CD4-positive, CD25-positive, alpha-beta regulatory T cell (primary cell): ENCODE measurements at regions not wholly inside any gene's neighbourhood (a gene's known extent, or its start where the extent isn't known, plus 50 kb on each side); places are given as distances from the start of the nearest gene placed in this dataset.

Experiments
- ATAC-seq, 2 donors: fragments of 150-1000 bp; cut with Tn5 transposase; one replicate each; pipeline ENCODE4 v1.10.0; 2021; ENCODE audit warnings: low read depth in 2 of 2, moderate number of reproducible peaks in 2 of 2, moderate library complexity in 1 of 2
- DNase-seq, 3 donors: peaks; one replicate each; pipeline versions ENCODE4 v3.0.0 to v3.0.0-alpha.2; 2012 to 2022; ENCODE audit warnings: mixed read lengths in 1 of 3
- H3K27ac ChIP-seq: one replicate; pipeline ENCODE4 v1.7.0; 2013; ENCODE audit warnings: mild to moderate bottlenecking, low read length; ENCODE audit not compliant: insufficient read depth, poor library complexity, severe bottlenecking
- H3K27me3 ChIP-seq: one replicate; pipeline ENCODE4 v1.7.0; 2013; ENCODE audit warnings: low read length; ENCODE audit not compliant: control insufficient read depth, insufficient read depth
- H3K36me3 ChIP-seq: one replicate; pipeline ENCODE4 v1.7.0; 2013; ENCODE audit warnings: mild to moderate bottlenecking, low read length, moderate library complexity; ENCODE audit not compliant: control insufficient read depth, insufficient read depth
- H3K4me1 ChIP-seq: 2 replicates; pipeline ENCODE4 v1.7.0; 2013; ENCODE audit warnings: mild to moderate bottlenecking, low read length; ENCODE audit not compliant: insufficient read depth, control insufficient read depth, poor library complexity, severe bottlenecking
- H3K4me3 ChIP-seq: one replicate; pipeline ENCODE4 v1.7.0; 2013; ENCODE audit warnings: low read depth, mild to moderate bottlenecking, low read length, moderate library complexity
- H3K9me3 ChIP-seq, 2 experiments: 1 replicate in 1 of 2; 2 replicates in 1 of 2; pipeline ENCODE4 v1.7.0; 2013; ENCODE audit warnings: low read length in 2 of 2, mild to moderate bottlenecking in 1 of 2, moderate library complexity in 1 of 2; ENCODE audit not compliant: control insufficient read depth in 2 of 2
- H3K27ac Mint-ChIP-seq, 3 donors: one replicate each; pipeline ENCODE4 v1.8.0; 2020 to 2022; ENCODE audit warnings: mild to moderate bottlenecking in 3 of 3, mixed read lengths in 3 of 3, moderate library complexity in 2 of 3
- H3K27me3 Mint-ChIP-seq: one replicate; pipeline ENCODE4 v1.8.0; 2022; ENCODE audit warnings: mild to moderate bottlenecking, mixed read lengths
- H3K36me3 Mint-ChIP-seq: one replicate; pipeline ENCODE4 v1.8.0; 2020; ENCODE audit warnings: mixed read lengths
- H3K4me1 Mint-ChIP-seq, 4 donors: one replicate each; pipeline ENCODE4 v1.8.0; 2020 to 2022; ENCODE audit warnings: mixed read lengths in 4 of 4, mild to moderate bottlenecking in 1 of 4
- H3K4me3 Mint-ChIP-seq, 4 donors: one replicate each; pipeline ENCODE4 v1.8.0; 2020 to 2022; ENCODE audit warnings: mild to moderate bottlenecking in 4 of 4, mixed read lengths in 4 of 4, moderate library complexity in 3 of 4
- H3K9me3 Mint-ChIP-seq, 7 donors: one replicate each; pipeline ENCODE4 v1.8.0; 2020 to 2022; ENCODE audit warnings: mixed read lengths in 7 of 7, mild to moderate bottlenecking in 3 of 7, moderate library complexity in 2 of 7

DNA sequence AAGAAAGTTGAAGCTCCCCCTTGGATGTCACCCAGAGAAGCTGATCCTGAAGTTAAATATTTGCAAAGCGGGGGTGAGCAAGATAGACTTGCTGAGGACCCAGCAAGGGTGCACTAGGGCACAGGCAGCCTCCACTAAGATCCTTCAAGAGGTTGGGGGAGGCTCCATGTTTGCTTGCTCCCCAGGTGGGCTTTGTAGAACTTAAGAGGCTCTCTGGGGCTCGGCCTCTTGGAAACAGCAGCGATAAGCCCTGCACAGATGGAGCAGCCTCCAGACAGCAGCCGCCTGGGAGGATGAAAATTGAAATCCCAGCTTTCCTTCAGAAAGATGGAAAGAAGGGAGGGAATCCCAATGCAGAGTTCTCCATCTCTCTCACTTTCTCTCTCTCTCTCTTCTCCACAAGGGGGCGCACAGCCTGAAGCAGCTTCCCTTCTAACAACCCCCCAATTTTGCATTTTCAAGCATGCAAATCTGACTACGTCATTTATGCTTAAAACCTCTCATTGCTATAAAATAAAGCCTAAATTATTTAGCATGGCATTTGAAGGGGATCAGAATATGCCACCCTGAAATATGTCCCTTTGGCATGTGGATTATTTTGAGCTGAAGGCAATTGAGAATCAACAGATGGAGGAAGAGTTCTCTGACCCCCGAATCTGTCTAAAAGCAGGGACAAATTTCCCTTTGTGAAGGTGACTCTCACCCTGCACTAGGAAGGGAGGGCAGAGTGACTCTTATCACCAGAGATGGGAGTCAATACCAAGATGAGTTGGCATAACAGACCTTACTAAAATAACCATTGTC, 185.7 kb upstream of the KLHL29 start:
- Histone ChIP-seq H3K27ac (no peak overlapping the region), H3K36me3 (no peaks in the 10 kb centered on the region), H3K9me3 (no peaks in the 10 kb centered on the region), H3K4me1 (no peaks in the 10 kb centered on the region), H3K4me3 (no peak overlapping the region), H3K27me3 (no peaks in the 10 kb centered on the region)
- Mint-ChIP-seq H3K4me3 (no peak overlapping the region), H3K27me3 (peaks cover 5% of the 10 kb centered on the region), H3K9me3 (peaks cover 0 to 11% (median 3%) of the 10 kb centered on the region in 7 donors), H3K27ac (no peak overlapping the region), H3K4me1 (no peaks in the 10 kb centered on the region), H3K36me3 (no peaks in the 10 kb centered on the region)
- ATAC-seq: no peak
- DNase-seq: peak in 1 of 3 donors; percentile 13

DNA sequence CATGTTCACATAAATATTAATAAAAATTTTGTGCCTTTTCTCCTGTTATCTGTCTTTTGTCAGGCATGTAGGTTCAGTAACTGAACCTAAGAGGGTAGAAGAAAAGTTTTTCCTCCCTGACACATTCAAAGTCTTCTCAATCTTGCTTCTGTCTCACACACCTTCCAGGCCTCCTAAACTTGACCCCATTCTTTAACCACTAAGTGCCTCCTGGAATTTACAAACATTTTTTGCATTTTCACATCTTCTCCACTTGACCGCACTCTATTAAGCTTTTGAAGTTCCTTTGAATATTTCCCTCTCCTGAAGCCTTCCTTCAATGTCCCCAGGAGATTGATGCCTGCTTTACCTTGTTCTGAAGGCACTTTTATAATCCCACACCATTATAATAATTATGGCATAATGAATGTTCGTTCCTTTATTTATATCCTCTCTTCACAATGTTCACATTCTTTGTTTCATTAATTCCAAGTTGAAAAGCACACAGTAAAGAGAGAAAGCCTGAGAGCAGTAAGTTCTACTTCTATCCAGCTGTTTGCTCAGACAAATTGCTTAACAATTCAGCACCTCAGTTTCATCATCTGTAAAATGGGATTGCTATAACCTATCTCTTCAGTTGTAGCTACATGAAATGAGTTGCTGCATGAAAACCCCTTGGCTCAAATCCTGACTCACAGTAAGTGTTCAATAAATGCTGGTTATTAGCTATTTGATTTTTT, 184.8 kb upstream of the KLHL29 start:
- H3K36me3 ChIP-seq: no peaks in the 10 kb centered on the region
- peaks cover 0 to 11% (median 3%) of the 10 kb centered on the region in 7 donors for H3K9me3 Mint-ChIP-seq
- H3K27ac Mint-ChIP-seq: no peak overlapping the region
- no peaks in the 10 kb centered on the region for H3K27me3 ChIP-seq
- no peaks in the 10 kb centered on the region for H3K36me3 Mint-ChIP-seq
- no peaks in the 10 kb centered on the region for H3K4me1 ChIP-seq
- no peak for ATAC-seq
- DNase-seq: no peak
- H3K9me3 ChIP-seq: no peaks in the 10 kb centered on the region
- H3K27me3 Mint-ChIP-seq: peaks cover 5% of the 10 kb centered on the region
- no peak overlapping the region for H3K27ac ChIP-seq
- no peak overlapping the region for H3K4me3 Mint-ChIP-seq
- H3K4me1 Mint-ChIP-seq: no peaks in the 10 kb centered on the region
- H3K4me3 ChIP-seq: no peak overlapping the region

DNA sequence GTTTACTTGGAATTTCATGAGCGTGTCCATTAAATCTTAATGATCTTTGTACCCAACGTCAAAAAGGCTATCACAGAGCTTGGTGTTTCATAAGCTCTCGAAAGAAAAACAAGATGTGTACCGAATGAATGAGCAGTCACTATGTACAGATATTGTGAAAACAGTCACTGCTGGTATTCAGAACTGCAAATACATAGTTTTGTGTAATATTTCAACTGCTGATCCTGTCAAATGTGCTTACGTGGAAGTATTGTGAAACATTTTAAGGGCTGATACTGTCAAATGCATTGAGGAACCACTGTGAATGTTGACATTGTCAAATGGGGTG, 184.2 kb upstream of the KLHL29 start:
- H3K27ac ChIP-seq: no peak overlapping the region
- no peaks in the 10 kb centered on the region for H3K4me1 Mint-ChIP-seq
- no peak overlapping the region for H3K4me3 Mint-ChIP-seq
- no peak overlapping the region for H3K4me3 ChIP-seq
- ATAC-seq (no peak), DNase-seq (no peak)
- no peaks in the 10 kb centered on the region for H3K36me3 Mint-ChIP-seq
- peaks cover 5% of the 10 kb centered on the region for H3K27me3 Mint-ChIP-seq
- H3K9me3 Mint-ChIP-seq: peaks cover 0 to 11% (median 3%) of the 10 kb centered on the region in 7 donors
- H3K4me1 ChIP-seq: no peaks in the 10 kb centered on the region
- no peaks in the 10 kb centered on the region for H3K27me3 ChIP-seq
- H3K9me3 ChIP-seq: no peaks in the 10 kb centered on the region
- H3K27ac Mint-ChIP-seq: no peak overlapping the region
- H3K36me3 ChIP-seq: no peaks in the 10 kb centered on the region

DNA sequence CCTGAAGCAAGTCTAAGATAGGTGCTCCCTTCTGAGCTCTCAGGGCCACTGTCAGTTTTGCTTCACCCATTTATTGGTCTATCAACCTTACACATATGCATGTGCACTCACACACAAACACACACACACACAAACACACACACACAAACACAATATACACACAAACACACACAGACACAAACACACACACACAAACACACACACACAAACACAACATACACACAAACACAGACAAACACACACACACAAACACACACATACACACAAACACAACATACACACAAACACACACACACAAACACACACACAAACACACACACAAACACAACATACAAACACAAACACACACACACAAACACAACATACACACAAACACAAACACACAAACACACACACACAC, 181.6 kb upstream of the KLHL29 start:
- DNase-seq (no peak), ATAC-seq (no peak)
- H3K27ac ChIP-seq: no peak overlapping the region
- no peak overlapping the region for H3K4me3 ChIP-seq
- Mint-ChIP-seq H3K27ac (no peak overlapping the region), H3K36me3 (no peaks in the 10 kb centered on the region), H3K9me3 (peaks cover 0 to 11% (median 1%) of the 10 kb centered on the region in 7 donors), H3K4me3 (no peak overlapping the region), H3K27me3 (peaks cover 5% of the 10 kb centered on the region), H3K4me1 (no peaks in the 10 kb centered on the region)
- H3K9me3 ChIP-seq: no peaks in the 10 kb centered on the region
- no peaks in the 10 kb centered on the region for H3K4me1 ChIP-seq
- no peaks in the 10 kb centered on the region for H3K27me3 ChIP-seq
- no peaks in the 10 kb centered on the region for H3K36me3 ChIP-seq

DNA sequence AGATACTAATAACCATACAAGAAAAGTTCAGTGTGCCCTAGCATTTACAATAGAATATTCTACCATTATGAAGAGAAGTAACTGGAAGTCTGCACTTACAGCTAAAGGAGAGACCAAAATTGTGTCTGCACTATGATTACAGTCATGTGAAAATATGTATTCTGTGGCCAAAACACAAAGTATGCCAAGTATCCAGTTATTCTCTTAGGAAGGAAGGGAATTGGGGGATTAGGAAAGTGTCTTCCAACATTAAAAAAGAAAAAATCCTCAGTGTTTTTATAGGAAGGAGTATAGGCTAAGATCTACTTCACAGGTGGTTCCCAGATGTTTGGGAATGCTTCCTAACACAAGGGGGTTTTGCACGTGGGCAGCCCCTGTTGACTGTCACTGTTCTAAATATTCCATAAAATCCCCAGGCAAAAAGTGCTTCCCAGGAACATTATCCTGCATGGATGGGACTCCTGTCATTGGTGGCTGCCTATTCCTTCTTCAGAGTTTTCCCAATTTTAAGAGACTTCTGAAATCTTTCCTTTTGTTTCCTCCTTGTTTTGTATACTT, 180.2 kb upstream of the KLHL29 start:
- Mint-ChIP-seq H3K4me3 (no peak overlapping the region), H3K4me1 (no peaks in the 10 kb centered on the region), H3K27me3 (peaks cover 5% of the 10 kb centered on the region), H3K9me3 (peaks cover 0 to 11% (median 1%) of the 10 kb centered on the region in 7 donors), H3K36me3 (no peaks in the 10 kb centered on the region), H3K27ac (no peak overlapping the region)
- Histone ChIP-seq H3K9me3 (no peaks in the 10 kb centered on the region), H3K4me3 (no peak overlapping the region), H3K36me3 (no peaks in the 10 kb centered on the region), H3K27ac (no peak overlapping the region), H3K27me3 (no peaks in the 10 kb centered on the region), H3K4me1 (no peaks in the 10 kb centered on the region)
- DNase-seq (no peak), ATAC-seq (no peak)

DNA sequence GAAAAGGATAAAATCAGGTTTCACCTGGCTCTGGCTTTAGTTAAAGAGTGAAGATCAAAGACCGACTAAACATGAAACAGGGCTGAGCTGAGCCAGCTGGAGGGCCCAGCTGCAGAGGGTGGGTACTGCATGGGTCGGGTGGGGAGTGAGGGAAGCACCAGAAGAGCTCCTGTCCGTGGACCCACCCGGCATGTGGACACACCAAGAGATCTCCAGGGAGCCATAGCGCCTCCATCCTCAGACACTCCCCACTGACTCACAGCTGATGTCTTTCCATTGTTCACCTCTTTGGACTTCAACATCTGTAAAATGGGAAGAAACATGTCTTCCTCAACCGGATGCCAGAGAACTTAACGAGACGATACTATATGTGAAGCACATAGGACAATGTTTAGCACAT, 178.3 kb upstream of the KLHL29 start:
- DNase-seq (no peak), ATAC-seq (no peak)
- Mint-ChIP-seq H3K4me1 (no peaks in the 10 kb centered on the region), H3K27me3 (peaks cover 5% of the 10 kb centered on the region), H3K4me3 (no peak overlapping the region), H3K9me3 (peaks cover 0 to 8% (median 3%) of the 10 kb centered on the region in 7 donors), H3K27ac (no peak overlapping the region), H3K36me3 (no peaks in the 10 kb centered on the region)
- Histone ChIP-seq H3K9me3 (no peaks in the 10 kb centered on the region), H3K4me3 (no peak overlapping the region), H3K27me3 (no peaks in the 10 kb centered on the region), H3K36me3 (no peaks in the 10 kb centered on the region), H3K4me1 (no peaks in the 10 kb centered on the region), H3K27ac (no peak overlapping the region)

DNA sequence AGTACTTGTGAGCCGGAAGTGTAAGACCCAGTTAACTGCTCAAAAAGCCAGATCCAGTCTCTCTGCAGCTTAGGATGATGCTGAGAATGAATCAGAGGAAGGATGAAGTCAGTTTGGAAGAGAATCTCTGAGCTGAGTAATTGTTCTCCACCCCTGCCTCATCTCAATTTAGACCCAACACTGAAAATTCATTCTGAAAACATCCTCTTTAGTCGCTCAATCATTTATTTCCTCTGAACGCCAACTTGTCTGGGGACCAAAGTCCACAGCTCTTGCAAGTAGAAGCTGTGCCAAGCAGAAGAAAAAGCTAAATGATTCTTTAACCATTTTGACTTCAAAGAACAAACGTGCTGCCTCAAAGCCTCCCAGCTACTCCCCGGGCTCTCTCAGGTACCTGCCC, 177.1 kb upstream of the KLHL29 start:
- Histone ChIP-seq H3K4me1 (no peaks in the 10 kb centered on the region), H3K36me3 (no peaks in the 10 kb centered on the region), H3K4me3 (no peak overlapping the region), H3K9me3 (no peaks in the 10 kb centered on the region), H3K27me3 (no peaks in the 10 kb centered on the region), H3K27ac (no peak overlapping the region)
- peaks cover 0 to 8% (median 3%) of the 10 kb centered on the region in 7 donors for H3K9me3 Mint-ChIP-seq
- no peaks in the 10 kb centered on the region for H3K36me3 Mint-ChIP-seq
- no peak overlapping the region for H3K4me3 Mint-ChIP-seq
- H3K27ac Mint-ChIP-seq: no peak overlapping the region
- H3K4me1 Mint-ChIP-seq: no peaks in the 10 kb centered on the region
- ATAC-seq (no peak), DNase-seq (no peak)
- no peaks in the 10 kb centered on the region for H3K27me3 Mint-ChIP-seq
